ENCODE measurements at regions not wholly inside any gene's neighbourhood (a gene's known extent, or its start where the extent isn't known, plus 50 kb on each side); places are given as distances from the start of the nearest gene placed in this dataset.

DNA sequence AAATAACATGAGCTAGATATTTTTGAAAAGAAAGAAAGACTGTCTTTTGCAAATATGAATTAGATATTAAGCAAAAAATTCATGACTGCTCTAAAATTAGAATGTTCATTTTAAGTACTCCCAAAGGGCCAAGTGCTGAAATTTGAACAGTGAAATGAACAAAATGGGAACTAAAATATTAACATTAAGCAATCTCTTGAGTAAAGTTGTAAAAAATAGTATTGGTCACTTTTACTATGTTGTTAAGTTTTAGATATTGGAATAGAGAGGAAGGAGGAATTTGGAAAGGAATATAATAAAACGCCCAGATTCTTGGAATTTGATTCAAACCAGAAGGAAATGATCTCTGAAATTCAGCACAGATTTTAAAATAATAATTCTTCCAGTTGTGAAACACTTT lies 125.9 kb upstream of the ANK2 start:
- Histone ChIP-seq H4K91ac (ENCODE audit: insufficient read length, low read depth, low read length) (no peak overlapping the region), H3K4ac (ENCODE audit: low read depth, low read length) (no peak overlapping the region), H3K79me1 (ENCODE audit: insufficient read depth, low read depth, low read length, poor library complexity, severe bottlenecking) (no peaks in the 10 kb centered on the region), H3K56ac (ENCODE audit: insufficient read length, low read depth, low read length) (no peak overlapping the region), H4K5ac (ENCODE audit: insufficient read length, low read depth, low read length) (no peak overlapping the region), H2BK15ac (ENCODE audit: low read depth, low read length) (no peak overlapping the region), H4K20me1 (ENCODE audit: control insufficient read depth, insufficient read depth, insufficient read length) (no peaks in the 10 kb centered on the region), H4K8ac (replicated peaks; ENCODE audit: insufficient read length, low read depth, low read length) (no peak overlapping the region), H2AK5ac (ENCODE audit: insufficient read length, low read length) (no peak overlapping the region), H3K9me3 (ENCODE audit: control insufficient read depth, low read depth, low read length) (no peaks in the 10 kb centered on the region), H2BK12ac (ENCODE audit: insufficient read length, low read depth, low read length) (no peak overlapping the region), H3K4me2 (ENCODE audit: insufficient read depth, insufficient read length, low read length) (no peak overlapping the region), H3K27me3 (ENCODE audit: insufficient read depth, low read length) (no peaks in the 10 kb centered on the region), H2BK120ac (ENCODE audit: low read depth, low read length, poor library complexity, severe bottlenecking) (no peak overlapping the region), H3K4me1 (ENCODE audit: insufficient read depth, low read length) (no peaks in the 10 kb centered on the region), H3K9ac (ENCODE audit: extremely low read depth, insufficient read length, low read length) (no peak overlapping the region), H2BK20ac (ENCODE audit: low read depth, low read length, poor library complexity, severe bottlenecking) (no peak overlapping the region), H3K27ac (ENCODE audit: insufficient read length, low read depth, low read length) (no peak overlapping the region), H3K79me2 (ENCODE audit: insufficient read depth, low read length) (no peaks in the 10 kb centered on the region), H3T11ph (ENCODE audit: low read length) (no peak overlapping the region), H3K23ac (ENCODE audit: insufficient read length, low read depth, low read length) (no peak overlapping the region), H2AFZ (ENCODE audit: low read length) (no peak overlapping the region), H3K14ac (ENCODE audit: insufficient read depth, low read length) (no peak overlapping the region), H3K18ac (ENCODE audit: insufficient read length, low read depth, low read length) (no peak overlapping the region), H3K23me2 (ENCODE audit: insufficient read length, low read depth, low read length, poor library complexity, severe bottlenecking) (no peaks in the 10 kb centered on the region), H2BK5ac (ENCODE audit: insufficient read length, low read length) (no peak overlapping the region)
- H3K36me3 Mint-ChIP-seq (ENCODE audit: insufficient read depth in 1 of 3, low read depth in 3 of 3), result no peaks in the 10 kb centered on the region
- H3K4me1 Mint-ChIP-seq, result no peaks in the 10 kb centered on the region
- no peaks in the 10 kb centered on the region for H3K27me3 Mint-ChIP-seq (ENCODE audit: low read depth)
- no peaks in the 10 kb centered on the region for H3K9me3 Mint-ChIP-seq
- H3K4me3 Mint-ChIP-seq, result no peak overlapping the region
- WGBS (ENCODE audit: extremely low coverage, insufficient read length, low lambda C conversion rate), result 100% methylated on average over 1 of the region's 1 CpG
- no peak overlapping the region; a peak in 1 of 7 replicates for H3K27ac Mint-ChIP-seq
- TF ChIP-seq, protein P1, sequence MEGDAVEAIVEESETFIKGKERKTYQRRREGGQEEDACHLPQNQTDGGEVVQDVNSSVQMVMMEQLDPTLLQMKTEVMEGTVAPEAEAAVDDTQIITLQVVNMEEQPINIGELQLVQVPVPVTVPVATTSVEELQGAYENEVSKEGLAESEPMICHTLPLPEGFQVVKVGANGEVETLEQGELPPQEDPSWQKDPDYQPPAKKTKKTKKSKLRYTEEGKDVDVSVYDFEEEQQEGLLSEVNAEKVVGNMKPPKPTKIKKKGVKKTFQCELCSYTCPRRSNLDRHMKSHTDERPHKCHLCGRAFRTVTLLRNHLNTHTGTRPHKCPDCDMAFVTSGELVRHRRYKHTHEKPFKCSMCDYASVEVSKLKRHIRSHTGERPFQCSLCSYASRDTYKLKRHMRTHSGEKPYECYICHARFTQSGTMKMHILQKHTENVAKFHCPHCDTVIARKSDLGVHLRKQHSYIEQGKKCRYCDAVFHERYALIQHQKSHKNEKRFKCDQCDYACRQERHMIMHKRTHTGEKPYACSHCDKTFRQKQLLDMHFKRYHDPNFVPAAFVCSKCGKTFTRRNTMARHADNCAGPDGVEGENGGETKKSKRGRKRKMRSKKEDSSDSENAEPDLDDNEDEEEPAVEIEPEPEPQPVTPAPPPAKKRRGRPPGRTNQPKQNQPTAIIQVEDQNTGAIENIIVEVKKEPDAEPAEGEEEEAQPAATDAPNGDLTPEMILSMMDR (conservative IDR thresholded peaks at IDR 0.05), result no peak
- no peak for DNase-seq

Measured in H9 (cell line).